HG03520 (cell line): ENCODE measurements at regions not wholly inside any gene's neighbourhood (a gene's known extent, or its start where the extent isn't known, plus 50 kb on each side); places are given as distances from the start of the nearest gene placed in this dataset.
"Not testable (repeated sequence)": the region's sequence is repeated elsewhere in the genome, so short reads cannot be mapped to it uniquely, and the experiment has no call there.

Experiments
- ATAC-seq: cut with Tn5 transposase; IDR thresholded peaks from one replicate; pipeline ENCODE4 v1.9.1; 2021; ENCODE audit warnings: mild to moderate bottlenecking, moderate library complexity; ENCODE audit not compliant: unreplicated experiment

- not testable (repeated sequence) for ATAC-seq
Observed at GRCh38 chr9:104195142-104195541, 101.0 kb downstream of the SMC2 start.

DNA sequence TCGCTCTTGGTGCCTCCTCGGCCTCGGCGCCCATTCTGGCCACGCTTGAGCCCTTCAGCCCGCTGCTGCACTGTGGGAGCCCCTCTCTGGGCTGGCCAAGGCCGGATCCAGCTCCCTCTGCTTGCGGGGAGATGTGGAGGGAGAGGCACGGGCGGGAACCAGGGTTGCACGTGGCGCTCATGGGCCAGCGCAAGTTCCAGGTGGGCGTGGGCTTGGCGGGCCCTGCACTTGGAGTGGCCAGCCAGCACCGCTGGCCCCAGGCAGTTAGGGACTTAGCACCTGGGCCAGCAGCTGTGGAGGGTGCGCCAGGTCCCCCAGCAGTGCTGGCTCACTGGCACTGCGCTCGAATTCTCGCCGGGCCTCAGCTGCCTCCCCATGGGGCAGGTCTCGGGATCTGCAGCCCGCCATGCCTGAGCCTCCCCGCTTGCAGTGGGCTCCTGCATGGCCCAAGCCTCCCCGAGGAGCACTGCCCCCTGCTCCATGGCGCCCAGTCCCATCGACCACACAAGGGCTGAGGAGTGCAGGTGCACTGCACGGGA, 106.4 kb downstream of the SMC2 start:
- ATAC-seq: no peak

DNA sequence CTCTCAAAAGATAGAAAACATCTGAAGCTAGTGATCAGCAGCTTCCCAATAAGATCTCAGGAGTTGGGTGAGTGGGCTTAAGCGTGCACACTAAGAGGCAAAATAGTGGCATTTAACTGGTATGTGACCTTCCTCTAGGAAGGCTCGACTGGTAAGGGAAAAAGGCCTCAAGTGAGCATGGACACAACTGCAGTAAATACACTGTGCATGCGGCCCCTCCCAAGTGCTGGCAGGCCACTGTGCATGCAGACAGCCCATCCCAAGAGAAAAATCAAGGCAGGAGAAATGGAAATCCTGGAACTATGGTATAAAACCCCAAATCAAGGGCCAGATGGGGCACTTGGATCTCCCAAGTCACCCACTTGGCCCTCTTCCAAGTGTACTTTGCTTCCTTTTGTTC, 112.7 kb downstream of the SMC2 start:
- no peak for ATAC-seq

- ATAC-seq: no peak
Observed at GRCh38 chr9:104209387-104209786, 115.3 kb downstream of the SMC2 start.

- no peak for ATAC-seq
Observed at GRCh38 chr9:104227108-104227507, 133.0 kb downstream of the SMC2 start.

GRCh38 chr9:104232781-104233341, 138.8 kb downstream of the SMC2 start:
- no peak for ATAC-seq

DNA sequence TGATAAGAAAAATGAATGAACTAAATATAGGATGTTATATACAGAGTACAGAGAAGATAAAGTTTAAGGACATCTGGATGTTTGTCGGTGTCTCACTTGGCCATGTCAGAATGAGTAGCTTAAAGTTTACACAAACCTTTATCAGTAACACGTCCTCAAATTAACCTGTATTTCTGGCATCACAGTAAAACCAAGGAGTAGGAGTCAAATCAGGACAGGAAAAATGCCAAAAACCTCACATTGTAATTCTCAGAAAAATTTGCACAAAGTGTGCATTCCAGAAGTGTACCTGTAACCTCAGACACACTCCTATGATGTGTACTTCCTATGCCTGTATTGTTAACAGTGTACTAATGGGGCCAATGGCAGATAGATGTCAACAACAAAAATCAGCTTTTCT, 139.3 kb downstream of the SMC2 start:
- no peak for ATAC-seq

DNA sequence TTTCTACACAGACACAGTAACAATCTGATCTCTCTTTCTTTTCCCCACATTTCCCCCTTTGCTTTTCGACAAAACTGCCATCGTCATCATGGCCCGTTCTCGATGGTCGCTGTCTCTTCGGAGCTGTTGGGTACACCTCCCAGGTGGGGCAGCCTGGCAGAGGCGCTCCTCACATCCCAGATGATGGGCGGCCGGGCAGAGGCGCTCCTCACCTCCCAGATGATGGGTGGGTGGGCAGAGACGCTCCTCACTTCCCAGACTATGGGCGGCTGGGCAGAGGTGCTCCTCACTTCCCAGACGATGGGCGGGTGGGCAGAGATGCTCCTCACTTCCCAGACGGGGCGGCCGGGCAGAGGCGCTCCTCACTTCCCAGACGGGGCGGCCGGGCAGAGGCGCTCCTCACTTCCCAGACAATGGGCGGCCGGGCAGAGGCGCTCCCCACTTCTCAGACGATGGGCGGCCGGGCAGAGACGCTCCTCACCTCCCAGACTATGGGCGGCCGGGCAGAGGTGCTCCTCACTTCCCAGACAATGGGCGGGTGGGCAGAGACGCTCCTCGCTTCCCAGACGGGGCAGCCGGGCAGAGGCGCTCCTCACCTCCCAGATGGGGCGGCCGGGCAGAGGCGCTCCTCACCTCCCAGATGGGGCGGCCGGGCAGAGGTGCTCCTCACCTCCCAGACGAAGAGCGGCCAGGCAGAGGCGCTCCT, 140.7 kb downstream of the SMC2 start:
- not testable (repeated sequence) for ATAC-seq

DNA sequence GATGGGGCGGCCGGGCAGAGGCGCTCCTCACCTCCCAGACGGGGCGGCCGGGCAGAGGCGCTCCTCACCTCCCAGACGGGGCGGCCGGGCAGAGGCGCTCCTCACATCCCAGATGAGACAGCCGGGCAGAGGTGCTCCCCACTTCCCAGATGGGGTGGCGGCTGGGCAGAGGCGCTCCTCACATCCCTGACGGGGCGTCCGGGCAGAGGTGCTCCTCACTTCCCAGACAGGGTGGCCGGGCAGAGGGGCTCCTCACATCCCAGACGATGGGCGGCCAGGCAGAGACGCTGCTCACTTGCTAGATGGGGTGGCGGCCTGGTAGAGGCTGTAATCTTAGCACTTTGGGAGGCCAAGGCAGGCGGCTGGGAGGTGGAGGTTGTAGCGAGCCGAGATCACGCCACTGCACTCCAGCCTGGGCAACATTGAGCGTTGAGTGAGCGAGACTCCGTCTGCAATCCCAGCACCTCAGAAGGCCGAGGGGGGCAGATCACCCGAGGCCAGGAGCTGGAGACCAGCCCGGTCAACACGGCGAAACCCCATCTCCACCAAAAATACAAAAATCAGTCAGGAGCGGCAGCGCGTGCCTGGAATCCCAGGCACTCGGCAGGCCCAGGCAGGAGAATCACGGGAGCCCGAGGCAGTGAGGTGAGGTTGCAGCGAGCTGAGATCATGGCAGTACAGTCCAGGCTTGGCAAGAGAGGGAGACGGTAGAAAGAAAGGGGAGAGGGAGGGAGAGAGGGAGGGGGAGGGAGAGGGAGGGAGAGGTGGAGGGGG, 141.4 kb downstream of the SMC2 start:
- not testable (repeated sequence) for ATAC-seq

- no peak for ATAC-seq
Observed at GRCh38 chr9:104238668-104239067, 144.6 kb downstream of the SMC2 start.

- ATAC-seq: no peak
Observed at GRCh38 chr9:104240890-104241289, 146.8 kb downstream of the SMC2 start.

- no peak for ATAC-seq
Observed at GRCh38 chr9:104245925-104246324, 151.8 kb downstream of the SMC2 start.

DNA sequence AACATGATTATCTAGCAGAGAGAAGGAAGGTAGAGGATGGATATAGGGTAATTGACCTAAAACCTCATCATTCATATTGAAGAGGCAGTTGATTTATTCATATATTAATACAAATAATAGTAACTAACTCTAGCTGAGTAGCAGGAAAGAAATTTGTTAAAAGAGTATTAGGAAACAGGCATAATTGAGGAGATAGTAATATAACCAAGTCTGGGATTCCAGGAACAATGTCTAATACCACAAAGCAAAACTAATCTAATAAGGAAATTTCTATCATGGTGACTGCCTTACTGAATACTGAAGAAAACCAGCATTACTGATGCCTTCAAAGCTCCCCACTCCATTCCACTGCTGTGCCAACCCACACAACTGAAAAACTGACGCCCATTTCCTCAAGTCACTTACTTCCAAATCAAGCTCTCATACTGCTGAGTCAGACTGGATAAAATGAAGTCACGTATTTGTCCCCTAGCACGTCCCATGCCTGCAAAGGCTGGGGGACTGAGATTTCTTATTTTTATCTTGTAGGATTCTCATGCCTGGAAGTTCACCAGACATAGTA, 153.9 kb downstream of the SMC2 start:
- no peak for ATAC-seq

GRCh38 chr9:104256031-104256695, 162.1 kb downstream of the SMC2 start:
- no peak for ATAC-seq

GRCh38 chr9:104256696-104257062, 162.6 kb downstream of the SMC2 start:
- no peak for ATAC-seq

DNA sequence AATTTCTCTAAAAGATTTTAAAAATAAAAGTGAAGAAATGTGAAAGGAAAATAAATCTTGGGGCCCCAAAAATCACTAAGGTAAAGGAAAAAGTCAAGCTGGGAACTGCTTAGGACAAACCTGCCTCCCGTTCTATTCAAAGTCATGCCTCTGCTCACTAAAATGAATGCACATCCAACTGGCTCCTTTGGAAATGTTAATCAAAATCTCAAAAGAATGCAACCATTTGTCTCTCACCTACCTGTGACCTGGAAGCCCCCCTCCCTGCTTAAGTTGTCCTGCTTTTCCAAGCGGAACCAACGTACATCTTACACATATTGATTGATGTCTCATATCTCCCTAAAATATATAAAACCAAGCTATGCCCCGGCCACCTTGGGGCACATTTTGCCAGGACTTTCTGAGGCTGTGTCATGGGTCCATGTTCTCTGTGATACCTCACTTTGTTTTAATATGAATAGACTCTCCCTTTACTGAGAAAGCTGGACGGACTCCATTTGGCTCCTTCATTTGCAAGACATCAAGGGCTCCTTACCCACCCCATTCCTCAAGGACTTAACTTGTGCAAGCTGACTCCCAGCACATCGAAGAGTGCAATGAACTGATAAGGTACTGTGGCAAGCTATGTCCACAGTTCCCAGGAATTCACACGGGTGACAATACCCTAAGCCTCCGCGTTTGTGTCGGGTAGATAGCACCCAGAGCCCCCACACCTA, 164.3 kb downstream of the SMC2 start:
- no peak for ATAC-seq

- ATAC-seq: no peak
Observed at GRCh38 chr9:104260004-104260403, 165.9 kb downstream of the SMC2 start.

- no peak for ATAC-seq
Observed at GRCh38 chr9:104263942-104264341, 169.8 kb downstream of the SMC2 start.

DNA sequence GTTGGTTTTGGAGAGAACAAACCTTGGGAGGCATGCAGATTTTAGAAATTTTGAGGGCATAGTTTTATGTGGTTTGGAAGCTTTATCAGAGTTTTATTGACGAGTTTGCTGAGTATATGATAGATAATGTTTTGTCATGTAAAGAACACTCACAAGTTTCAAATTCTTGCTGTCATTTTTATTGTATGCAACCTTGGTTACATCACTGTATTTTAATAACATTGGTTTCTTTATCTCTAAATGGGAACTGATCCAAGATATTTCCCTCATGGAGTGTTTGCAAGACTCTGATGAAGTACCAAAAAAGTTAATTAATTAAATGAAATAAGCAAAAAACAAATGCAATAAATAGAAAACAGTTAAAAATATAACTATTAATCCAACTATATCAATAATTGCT, 170.3 kb downstream of the SMC2 start:
- ATAC-seq: no peak

DNA sequence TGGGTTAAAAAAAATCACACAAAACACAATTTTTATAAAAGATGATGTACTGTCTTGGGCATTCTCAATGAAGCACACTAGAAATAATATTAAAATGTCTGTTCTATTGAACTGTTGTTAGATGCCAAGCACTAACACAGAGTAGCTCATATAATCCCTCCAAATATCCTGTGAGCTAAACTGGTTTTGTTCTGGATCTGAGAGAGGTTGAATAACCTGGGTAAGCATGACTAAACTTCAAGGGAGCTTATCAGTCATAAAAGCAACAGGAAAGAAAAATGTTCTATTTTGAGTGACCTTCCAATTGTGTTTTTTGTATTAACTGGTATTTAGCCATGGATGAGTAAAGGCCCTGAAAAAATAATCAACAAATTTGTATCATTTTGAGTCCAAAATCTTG, 175.3 kb downstream of the SMC2 start:
- ATAC-seq: no peak
